RWPE1 (cell line): ENCODE measurements at regions not wholly inside any gene's neighbourhood (a gene's known extent, or its start where the extent isn't known, plus 50 kb on each side); places are given as distances from the start of the nearest gene placed in this dataset.

Experiments
- CTCF ChIA-PET: fragments of 350-600 bp; sonication (Branson Sonifier 250); formaldehyde crosslinking; extraction: SDS; loops from one replicate; lab custom pipeline; 2021; lab: Yijun Ruan, JAX
- POLR2A ChIA-PET: fragments of 400-600 bp; formaldehyde crosslinking; extraction: SDS; loops from one replicate; lab custom pipeline; 2020; ENCODE audit warnings: antibody characterized with exemption; ENCODE audit not compliant: low non-redundant PET; lab: Yijun Ruan, JAX
- DNase-seq: peaks from one replicate; pipeline ENCODE4 v3.0.0; 2012; ENCODE audit warnings: low spot score
- H3K27ac ChIP-seq: fragments of 450-650 bp; 2 replicates; pipeline ENCODE4 v1.5.1; 2017
- CTCF ChIP-seq: fragments of 450-650 bp; conservative IDR thresholded peaks from 2 replicates; pipeline ENCODE4 v1.5.1; 2017; ENCODE audit warnings: low read depth, mild to moderate bottlenecking

GRCh38 chr5:143613329-143613728, 198.6 kb upstream of the HMHB1 start:
- TF ChIP-seq CTCF, result no peak
- no peak for DNase-seq
- ChIA-PET CTCF (interaction anchor here (1.1 kb wide), 1 partner anchor 12 kb away, joined by 3 read pairs; no protein-coding TSS in a partner anchor), POLR2A (no interaction called here)
- H3K27ac ChIP-seq, result no peak overlapping the region

- POLR2A ChIA-PET, result no interaction called here
- TF ChIP-seq CTCF, result no peak
- no peak overlapping the region for H3K27ac ChIP-seq
- CTCF ChIA-PET, result no interaction called here
- DNase-seq, result no peak
Measured at GRCh38 chr5:143610946-143611345, 201.0 kb upstream of the HMHB1 start.

- no peak for TF ChIP-seq CTCF
- POLR2A ChIA-PET, result no interaction called here
- H3K27ac ChIP-seq, result no peak overlapping the region
- CTCF ChIA-PET, result no interaction called here
- DNase-seq, result no peak
Measured at GRCh38 chr5:143606043-143606752, 202.7 kb upstream of the NR3C1 start.

GRCh38 chr5:143605403-143606005, 202.0 kb upstream of the NR3C1 start:
- H3K27ac ChIP-seq, result no peak overlapping the region
- no peak for TF ChIP-seq CTCF
- CTCF ChIA-PET, result no interaction called here
- no peak for DNase-seq
- POLR2A ChIA-PET, result no interaction called here

- ChIA-PET CTCF (interaction anchor here (0.6 kb wide), 1 partner anchor 9 kb away, joined by 3 read pairs; no protein-coding TSS in a partner anchor), POLR2A (no interaction called here)
- no peak for TF ChIP-seq CTCF
- DNase-seq, result no peak
- H3K27ac ChIP-seq, result no peak overlapping the region
Measured at GRCh38 chr5:143601917-143602333, 198.4 kb upstream of the NR3C1 start.

- DNase-seq, result no peak
- H3K27ac ChIP-seq, result no peak overlapping the region
- ChIA-PET CTCF (no interaction called here), POLR2A (no interaction called here)
- no peak for TF ChIP-seq CTCF
Measured at GRCh38 chr5:143601357-143601756, 197.9 kb upstream of the NR3C1 start.
